ENCODE measurements at regions not wholly inside any gene's neighbourhood (a gene's known extent, or its start where the extent isn't known, plus 50 kb on each side); places are given as distances from the start of the nearest gene placed in this dataset.

DNA sequence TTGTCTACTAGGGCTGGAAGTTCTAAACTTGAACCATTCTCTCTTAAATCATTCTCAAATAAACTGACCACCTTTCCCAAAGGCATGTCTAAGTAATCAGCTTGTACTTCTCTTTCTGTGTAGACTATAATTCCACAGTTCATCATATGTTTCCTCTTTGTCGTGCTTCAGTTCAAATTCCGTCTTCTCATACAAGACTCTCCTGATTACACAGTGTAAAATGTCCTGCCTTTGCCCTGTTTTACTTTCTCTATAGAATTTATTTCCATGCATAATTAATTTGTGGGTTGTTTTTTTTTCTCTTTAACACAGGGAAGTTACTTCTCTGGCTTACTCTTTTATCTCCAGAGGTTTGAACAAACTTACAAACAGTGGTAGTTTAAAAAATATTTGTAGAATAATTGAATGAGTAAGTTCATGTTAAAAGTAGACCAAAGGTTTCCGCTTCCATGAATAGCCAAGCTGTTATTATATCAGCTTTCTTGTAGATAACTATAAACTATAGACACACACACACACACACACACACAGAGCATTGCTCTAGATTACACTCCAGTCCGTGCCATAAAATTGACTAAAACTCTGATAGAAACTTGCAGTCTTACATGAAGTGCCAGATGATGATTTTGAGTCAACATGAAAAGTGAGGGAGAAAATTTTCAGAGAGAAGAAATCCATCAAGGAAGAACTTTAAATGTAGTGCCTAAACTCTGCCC lies 119.0 kb downstream of the SUCNR1 start:
- DNase-seq (ENCODE audit: low read depth, low spot score) = no peak

DNA sequence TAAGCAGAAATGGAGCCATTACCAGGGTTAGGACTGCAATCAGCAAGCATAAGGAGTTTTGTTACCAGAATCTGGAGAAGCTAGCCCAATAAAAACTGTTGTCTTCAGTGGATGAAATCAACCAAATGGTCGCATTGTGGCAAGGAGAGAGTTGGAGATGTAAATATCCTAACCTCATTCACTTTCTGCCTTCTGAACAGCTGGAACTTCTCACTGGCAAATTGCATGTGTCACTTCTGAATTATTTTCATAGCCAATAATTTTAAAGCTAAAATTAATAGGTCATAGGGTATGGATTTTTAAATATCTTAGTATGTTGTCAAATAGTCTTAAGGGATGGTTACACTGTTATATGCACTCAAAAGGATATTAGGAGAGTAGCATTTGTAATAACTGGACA lies 121.6 kb downstream of the SUCNR1 start:
- no peak for DNase-seq (ENCODE audit: low read depth, low spot score)

GRCh38 chr3:151998744-151999143 lies 125.3 kb downstream of the SUCNR1 start:
- no peak for DNase-seq (ENCODE audit: low read depth, low spot score)

DNA sequence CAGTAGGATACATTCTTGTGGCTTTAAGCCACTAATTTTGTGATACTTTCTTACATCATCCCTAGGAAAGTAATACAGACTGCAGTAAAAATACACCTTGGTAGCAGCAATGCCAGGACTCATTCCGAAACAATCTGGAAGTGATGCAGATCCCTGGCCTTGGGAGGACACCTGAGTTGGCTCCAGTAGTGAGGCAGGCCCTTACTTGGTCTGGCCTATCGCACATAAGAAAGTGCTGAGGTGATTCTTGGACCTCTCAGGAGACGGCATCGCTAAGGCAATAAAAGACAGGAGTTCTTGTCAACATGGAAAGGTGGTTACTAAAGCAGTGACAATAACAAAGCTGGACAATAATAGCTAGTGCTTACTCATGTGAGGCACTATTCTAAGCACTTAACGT lies 126.5 kb downstream of the SUCNR1 start:
- DNase-seq (ENCODE audit: low read depth, low spot score) = no peak

GRCh38 chr3:152011812-152012735 lies 138.6 kb downstream of the SUCNR1 start:
- no peak for DNase-seq (ENCODE audit: low read depth, low spot score)

- DNase-seq (ENCODE audit: low read depth, low spot score) = no peak
Observed at GRCh38 chr3:152019508-152019907, 146.1 kb downstream of the SUCNR1 start.

DNA sequence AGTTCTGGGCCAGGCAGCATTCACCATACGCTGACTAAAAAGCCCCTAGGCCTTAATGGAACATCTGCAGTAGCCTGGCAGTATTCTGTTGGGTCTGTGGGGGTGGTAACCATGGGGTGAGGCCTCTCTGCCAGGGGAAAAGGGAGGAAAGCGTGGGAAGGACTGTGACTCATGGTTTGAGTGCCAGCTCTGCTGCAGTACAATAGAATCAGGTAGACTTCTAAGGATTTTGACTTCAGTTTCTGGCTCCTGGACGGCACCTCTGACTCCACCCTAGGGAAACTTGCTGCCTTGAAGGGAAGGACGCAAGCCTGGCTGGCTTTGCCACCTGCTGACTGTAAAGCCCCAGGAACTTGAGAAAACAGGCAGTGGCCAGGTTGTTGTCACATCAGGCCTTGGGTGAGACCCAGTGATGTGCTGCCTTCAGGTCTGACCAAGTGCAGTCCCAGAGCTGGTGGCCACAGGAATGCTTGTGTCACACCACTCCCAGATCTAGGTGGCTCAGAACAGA lies 148.6 kb downstream of the SUCNR1 start:
- peak; percentile 11 for DNase-seq (ENCODE audit: low read depth, low spot score)

DNA sequence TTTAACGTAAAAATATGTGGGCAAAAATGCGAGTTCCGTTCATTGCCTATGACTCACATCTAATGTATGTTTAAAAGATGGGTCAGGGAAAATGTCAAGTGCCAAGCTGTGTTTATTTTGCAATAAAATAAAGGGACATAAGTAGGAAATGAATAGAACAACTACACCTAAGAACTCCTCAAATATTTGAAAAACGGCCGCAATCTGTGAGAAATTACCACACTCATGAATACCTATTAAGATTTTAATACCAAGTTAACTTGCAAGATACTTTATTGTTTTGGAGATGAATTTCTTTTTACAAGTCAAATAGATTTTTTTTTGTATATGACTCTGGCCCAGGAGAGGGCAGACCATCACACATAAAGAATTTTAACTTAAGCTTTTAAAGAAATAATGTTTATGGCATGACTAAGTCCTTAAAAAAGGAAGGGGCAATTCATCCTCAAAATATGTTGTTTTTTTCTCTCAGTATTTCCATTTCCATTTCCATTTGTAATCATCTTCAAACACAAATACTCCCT lies 152.7 kb downstream of the SUCNR1 start:
- no peak for DNase-seq (ENCODE audit: low read depth, low spot score)

DNA sequence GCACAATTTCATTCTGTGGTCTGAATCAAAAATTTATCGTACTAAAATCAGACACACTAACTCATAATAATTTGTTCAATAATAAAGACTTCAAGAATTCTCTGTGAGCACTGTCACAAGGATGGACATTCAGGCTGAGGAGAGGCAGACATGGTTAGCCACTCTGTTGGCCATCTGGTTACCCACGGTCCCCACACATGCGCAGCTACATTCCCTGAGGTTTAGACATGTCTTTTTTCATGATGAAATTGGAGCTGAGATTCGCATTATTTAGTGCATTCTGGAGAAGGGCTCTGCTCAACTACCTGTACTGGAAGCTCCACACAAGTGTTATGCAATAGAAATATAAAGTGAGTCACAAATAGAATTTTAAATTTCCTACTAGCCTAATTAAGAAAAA lies 156.9 kb downstream of the SUCNR1 start:
- no peak for DNase-seq (ENCODE audit: low read depth, low spot score)

- DNase-seq (ENCODE audit: low read depth, low spot score) = no peak
Observed at GRCh38 chr3:152031321-152031720, 157.9 kb downstream of the SUCNR1 start.

- DNase-seq (ENCODE audit: low read depth, low spot score) = no peak
Observed at GRCh38 chr3:152037297-152037696, 163.9 kb downstream of the SUCNR1 start.

GRCh38 chr3:152037953-152038352 lies 164.5 kb downstream of the SUCNR1 start:
- DNase-seq (ENCODE audit: low read depth, low spot score) = no peak

- DNase-seq (ENCODE audit: low read depth, low spot score) = no peak
Observed at GRCh38 chr3:152038490-152038889, 165.0 kb downstream of the SUCNR1 start.

DNA sequence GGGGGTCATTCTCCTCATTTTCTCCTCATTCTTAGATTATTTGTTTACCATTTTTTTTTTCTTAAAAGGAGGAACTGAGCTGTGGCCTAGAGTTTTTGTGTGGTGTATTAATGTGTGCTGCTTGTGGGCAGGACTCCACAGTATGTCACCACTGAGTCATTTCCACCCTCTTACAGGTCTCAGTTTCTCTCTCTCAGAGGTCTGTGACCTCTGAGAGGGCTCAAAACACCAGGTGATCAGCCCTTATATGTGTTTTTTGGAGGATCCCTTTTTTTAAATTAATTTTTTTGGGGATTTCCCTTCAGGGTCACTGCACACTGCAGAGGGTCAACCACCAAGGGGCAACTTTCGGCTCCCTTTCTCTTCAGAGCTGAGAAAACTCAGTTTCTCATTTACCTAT lies 166.4 kb downstream of the SUCNR1 start:
- no peak for DNase-seq (ENCODE audit: low read depth, low spot score)

- DNase-seq (ENCODE audit: low read depth, low spot score) = no peak
Observed at GRCh38 chr3:152040319-152040718, 166.9 kb downstream of the SUCNR1 start.

DNA sequence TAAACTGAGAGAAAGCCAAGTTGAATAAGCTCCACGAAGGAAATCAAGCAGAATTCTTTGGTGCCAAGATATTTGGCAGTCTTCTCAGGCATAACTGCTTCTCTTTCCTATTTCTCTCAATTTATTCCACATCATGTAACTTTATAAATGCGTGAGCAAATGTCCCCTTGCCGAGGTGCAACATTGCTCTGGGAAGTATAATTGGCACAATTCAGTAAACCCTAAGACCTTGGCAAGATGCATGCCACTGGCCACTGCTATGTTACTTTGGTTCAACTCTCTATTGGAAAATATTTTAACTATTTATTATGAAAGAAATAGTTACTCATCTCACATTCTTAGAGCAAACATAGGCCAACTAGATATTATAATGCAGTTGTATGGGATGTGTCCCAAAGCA lies 170.2 kb downstream of the SUCNR1 start:
- no peak for DNase-seq (ENCODE audit: low read depth, low spot score)

DNA sequence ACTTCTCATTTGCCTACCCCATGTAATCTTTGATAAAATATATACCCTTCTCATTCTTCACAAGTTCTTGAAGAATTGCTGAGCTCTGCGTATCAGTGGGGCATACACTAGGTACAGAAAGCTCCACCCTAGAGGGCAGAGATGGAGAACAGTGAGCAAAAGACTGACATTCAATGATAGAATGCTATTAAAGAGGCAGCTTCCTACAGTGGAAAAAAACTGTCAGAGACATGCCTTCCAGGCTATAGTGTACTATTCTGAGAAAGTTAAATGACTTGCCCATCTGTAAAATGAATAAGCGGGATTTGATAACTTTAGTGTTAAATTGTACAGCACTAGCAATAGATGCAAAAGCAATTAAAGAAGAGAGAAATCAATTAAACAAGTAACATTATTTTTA lies 172.8 kb downstream of the SUCNR1 start:
- no peak for DNase-seq (ENCODE audit: low read depth, low spot score)

DNA sequence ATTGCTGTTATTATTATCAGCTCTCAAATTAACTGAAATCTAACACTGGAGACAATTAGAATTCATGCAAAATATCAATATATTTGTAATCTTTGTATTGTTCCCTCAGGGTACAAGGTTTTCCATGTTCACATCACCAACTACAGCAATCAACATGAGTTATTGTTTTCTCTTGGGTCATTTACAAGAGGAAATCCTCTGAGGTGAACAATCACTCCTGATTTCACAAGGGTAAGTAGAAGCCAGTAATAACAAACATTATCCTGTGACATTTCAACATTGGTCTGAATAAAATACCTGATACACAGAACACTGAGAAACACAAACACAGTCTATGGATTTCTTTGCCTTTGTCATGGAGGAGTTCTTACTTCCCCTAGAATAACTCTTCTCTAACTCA lies 174.0 kb downstream of the SUCNR1 start:
- DNase-seq (ENCODE audit: low read depth, low spot score) = no peak

DNA sequence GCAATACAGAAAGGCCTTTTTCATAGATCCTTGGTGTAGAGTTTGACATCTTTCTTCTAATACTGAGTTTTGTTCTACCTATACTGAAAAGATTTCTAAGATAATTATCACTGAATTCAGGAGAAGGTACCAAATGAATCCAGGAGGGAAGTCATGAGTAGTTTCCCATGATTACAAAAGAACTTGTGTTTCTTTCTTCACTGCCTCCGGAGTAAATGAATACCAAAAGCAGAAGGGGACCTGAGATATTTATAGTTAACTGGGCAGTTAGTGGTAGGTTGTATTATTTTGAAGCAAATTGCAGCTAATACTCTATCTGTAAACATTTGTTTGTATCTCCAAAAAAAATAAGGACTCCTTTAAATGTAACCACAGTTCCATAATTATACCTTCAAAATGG lies 175.4 kb downstream of the SUCNR1 start:
- no peak for DNase-seq (ENCODE audit: low read depth, low spot score)

DNA sequence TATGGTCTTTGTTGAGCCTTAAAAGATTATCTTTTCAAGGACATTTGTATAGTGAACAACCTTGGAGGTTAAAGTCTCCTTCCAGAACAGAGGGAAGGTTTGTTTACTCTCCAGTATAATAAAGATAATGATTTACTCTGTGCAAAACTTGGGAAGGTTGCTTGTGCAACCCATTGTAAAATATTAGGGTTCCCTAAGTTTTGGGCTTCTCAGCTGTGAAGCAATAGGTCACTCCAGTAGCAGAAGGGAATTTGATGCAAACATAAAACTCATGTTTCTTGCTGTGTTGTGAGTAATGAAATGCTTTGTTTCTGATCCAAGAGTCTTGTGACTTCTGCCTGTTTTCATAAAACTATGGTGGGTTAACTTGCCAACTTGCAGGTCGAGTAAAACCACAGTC lies 177.5 kb downstream of the SUCNR1 start:
- no peak for DNase-seq (ENCODE audit: low read depth, low spot score)

DNA sequence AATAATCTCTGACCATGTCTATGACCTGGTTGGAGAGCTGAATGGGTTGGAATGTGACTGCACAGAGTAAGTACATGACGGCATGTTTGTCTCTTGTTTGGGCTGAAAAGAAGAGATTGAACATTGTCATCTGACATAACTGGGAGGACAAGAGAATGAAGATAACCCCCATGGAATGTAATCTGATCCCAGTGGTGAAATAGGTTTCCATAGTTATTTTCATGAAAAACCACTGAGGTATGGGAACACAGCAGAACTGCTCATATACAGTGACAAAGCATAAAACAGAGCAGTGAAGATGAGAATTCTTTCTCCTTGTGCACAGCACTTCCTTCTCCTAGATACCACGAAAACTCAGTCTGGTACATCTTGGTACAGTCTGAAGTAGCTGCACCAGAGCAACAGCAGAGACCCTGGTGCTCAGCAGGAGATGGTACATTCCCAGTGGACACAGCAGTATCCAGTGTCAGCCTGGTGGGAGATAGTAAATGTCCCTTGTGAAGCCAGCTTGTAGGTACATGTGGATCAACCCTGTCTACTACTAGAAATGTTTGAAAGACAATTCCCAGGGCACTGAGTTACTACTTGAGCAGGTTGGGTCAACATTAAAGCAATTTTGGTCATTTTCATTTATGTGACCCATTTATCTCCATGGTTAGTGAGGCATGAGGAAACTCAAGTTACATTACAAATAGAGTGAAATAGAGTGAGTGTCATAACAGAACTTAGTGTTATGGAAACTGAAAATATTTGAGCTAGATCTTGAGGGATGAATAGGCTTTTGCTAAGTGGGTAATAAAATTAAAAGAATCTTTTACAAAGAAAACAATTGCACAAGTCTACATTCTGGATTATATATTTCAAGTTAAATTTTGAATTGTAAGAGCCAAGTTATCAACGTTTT lies 178.3 kb downstream of the SUCNR1 start:
- DNase-seq (ENCODE audit: low read depth, low spot score) = no peak

DNA sequence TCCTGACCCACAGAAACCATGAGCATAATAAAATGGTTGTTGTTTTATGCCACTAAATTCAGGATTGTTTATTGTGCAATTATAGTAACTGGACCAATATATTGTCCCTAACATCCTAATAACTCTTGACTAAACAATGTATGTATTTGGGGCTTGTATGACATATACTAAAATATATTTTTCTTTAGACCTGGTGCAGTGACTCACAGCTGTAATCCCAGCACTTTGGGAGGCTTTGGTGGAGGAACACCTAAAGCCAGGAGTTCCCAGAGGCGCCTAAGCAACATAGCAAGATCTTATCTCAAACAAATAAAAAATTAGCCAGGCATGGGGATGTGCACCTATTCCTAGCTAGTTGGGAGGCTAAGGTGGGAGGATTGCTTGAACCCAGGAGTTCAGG lies 180.4 kb downstream of the SUCNR1 start:
- DNase-seq (ENCODE audit: low read depth, low spot score) = no peak

Data from ELF-1 (cell line).